HG02852 (cell line): ENCODE measurements at regions not wholly inside any gene's neighbourhood (a gene's known extent, or its start where the extent isn't known, plus 50 kb on each side); places are given as distances from the start of the nearest gene placed in this dataset.

Experiments
- ATAC-seq: cut with Tn5 transposase; IDR thresholded peaks from one replicate; pipeline ENCODE4 v1.9.1; 2021; ENCODE audit warnings: mild to moderate bottlenecking, moderate library complexity; ENCODE audit not compliant: unreplicated experiment

- ATAC-seq, result no peak
Measured at GRCh38 chr18:40056079-40056692, 1898.8 kb upstream of the PIK3C3 start.

- no peak for ATAC-seq
Measured at GRCh38 chr18:40055262-40055661, 1899.8 kb upstream of the PIK3C3 start.

GRCh38 chr18:40049716-40050115, 1905.3 kb upstream of the PIK3C3 start:
- ATAC-seq, result no peak

GRCh38 chr18:40048886-40049650, 1906.0 kb upstream of the PIK3C3 start:
- ATAC-seq, result no peak

- ATAC-seq, result no peak
Measured at GRCh38 chr18:40048253-40048652, 1906.8 kb upstream of the PIK3C3 start.

GRCh38 chr18:40046596-40046995, 1908.4 kb upstream of the PIK3C3 start:
- no peak for ATAC-seq

GRCh38 chr18:40041951-40042350, 1913.1 kb upstream of the PIK3C3 start:
- ATAC-seq, result no peak

- no peak for ATAC-seq
Measured at GRCh38 chr18:40040574-40040973, 1914.5 kb upstream of the PIK3C3 start.

GRCh38 chr18:40037356-40037755, 1917.7 kb upstream of the PIK3C3 start:
- no peak for ATAC-seq

- ATAC-seq, result no peak
Measured at GRCh38 chr18:40036861-40037260, 1918.2 kb upstream of the PIK3C3 start.

- no peak for ATAC-seq
Measured at GRCh38 chr18:40035966-40036365, 1919.1 kb upstream of the PIK3C3 start.

GRCh38 chr18:40032076-40032475, 1923.0 kb upstream of the PIK3C3 start:
- no peak for ATAC-seq

GRCh38 chr18:40031435-40031834, 1923.6 kb upstream of the PIK3C3 start:
- ATAC-seq, result no peak

GRCh38 chr18:40019797-40020392, 1935.1 kb upstream of the PIK3C3 start:
- no peak for ATAC-seq

GRCh38 chr18:40018266-40018665, 1936.8 kb upstream of the PIK3C3 start:
- no peak for ATAC-seq

- ATAC-seq, result no peak
Measured at GRCh38 chr18:40017021-40017420, 1938.0 kb upstream of the PIK3C3 start.

GRCh38 chr18:40016405-40016804, 1938.6 kb upstream of the PIK3C3 start:
- ATAC-seq, result no peak

GRCh38 chr18:40013001-40013609, 1941.9 kb upstream of the PIK3C3 start:
- ATAC-seq, result no peak

GRCh38 chr18:40011201-40011600, 1943.8 kb upstream of the PIK3C3 start:
- no peak for ATAC-seq

- no peak for ATAC-seq
Measured at GRCh38 chr18:40006634-40007033, 1948.4 kb upstream of the PIK3C3 start.

- no peak for ATAC-seq
Measured at GRCh38 chr18:40004246-40004645, 1950.8 kb upstream of the PIK3C3 start.

- no peak for ATAC-seq
Measured at GRCh38 chr18:39998317-39998716, 1956.7 kb upstream of the PIK3C3 start.
